ENCODE measurements at regions not wholly inside any gene's neighbourhood (a gene's known extent, or its start where the extent isn't known, plus 50 kb on each side); places are given as distances from the start of the nearest gene placed in this dataset.

DNA sequence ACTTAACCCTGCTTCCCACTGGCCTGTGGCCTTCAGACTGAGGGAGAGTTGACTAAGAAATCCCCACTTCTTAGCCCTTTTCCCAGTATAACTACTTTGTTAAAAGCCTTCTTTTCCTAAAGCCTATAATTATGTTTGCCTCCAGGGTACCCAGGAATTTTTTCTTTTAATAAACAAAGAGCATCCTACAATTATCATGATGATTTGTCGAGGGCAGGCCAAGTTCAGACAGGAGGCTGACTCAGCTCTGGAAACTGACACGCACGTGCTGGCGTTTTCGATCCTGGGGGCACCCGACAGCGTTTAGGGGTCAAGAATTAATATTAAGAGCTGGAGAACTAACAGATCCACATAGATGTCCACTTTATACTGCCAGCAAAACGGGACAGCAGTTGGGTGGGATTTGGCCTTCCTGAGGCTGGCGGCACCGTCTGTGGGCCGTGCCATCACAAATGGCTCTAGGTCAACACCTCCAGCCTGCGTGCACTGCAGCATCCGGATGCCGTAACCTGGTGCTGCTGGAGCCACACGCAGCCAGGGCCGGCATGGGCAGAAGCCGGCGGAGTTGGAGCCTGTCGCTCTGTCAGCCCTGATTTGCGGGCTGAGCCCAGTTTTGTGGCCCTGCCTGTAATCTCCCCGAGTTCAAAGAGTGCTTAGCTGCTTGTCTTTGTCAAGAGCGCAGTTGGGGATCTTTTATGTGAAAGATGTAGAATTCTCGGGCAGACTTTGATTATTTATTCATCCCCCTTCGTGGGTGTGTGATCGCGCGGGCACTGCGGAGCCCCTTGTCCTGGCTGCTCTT lies 191.0 kb downstream of the GLI2 start:
- TF ChIP-seq, protein P1, sequence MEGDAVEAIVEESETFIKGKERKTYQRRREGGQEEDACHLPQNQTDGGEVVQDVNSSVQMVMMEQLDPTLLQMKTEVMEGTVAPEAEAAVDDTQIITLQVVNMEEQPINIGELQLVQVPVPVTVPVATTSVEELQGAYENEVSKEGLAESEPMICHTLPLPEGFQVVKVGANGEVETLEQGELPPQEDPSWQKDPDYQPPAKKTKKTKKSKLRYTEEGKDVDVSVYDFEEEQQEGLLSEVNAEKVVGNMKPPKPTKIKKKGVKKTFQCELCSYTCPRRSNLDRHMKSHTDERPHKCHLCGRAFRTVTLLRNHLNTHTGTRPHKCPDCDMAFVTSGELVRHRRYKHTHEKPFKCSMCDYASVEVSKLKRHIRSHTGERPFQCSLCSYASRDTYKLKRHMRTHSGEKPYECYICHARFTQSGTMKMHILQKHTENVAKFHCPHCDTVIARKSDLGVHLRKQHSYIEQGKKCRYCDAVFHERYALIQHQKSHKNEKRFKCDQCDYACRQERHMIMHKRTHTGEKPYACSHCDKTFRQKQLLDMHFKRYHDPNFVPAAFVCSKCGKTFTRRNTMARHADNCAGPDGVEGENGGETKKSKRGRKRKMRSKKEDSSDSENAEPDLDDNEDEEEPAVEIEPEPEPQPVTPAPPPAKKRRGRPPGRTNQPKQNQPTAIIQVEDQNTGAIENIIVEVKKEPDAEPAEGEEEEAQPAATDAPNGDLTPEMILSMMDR (IDR thresholded peaks at IDR 0.05): no peak
- TF ChIP-seq POLR2A (IDR thresholded peaks at IDR 0.05): no peak
